Transverse colon (tissue), 4 donors: ENCODE measurements at regions not wholly inside any gene's neighbourhood (a gene's known extent, or its start where the extent isn't known, plus 50 kb on each side); places are given as distances from the start of the nearest gene placed in this dataset.
"Not testable (repeated sequence)": the region's sequence is repeated elsewhere in the genome, so short reads cannot be mapped to it uniquely, and the experiment has no call there.

ENCODE experiments used
- DNase-seq: peaks from one replicate; pipeline ENCODE4 v3.0.0-alpha.2; 2019
- H3K27ac ChIP-seq, 4 donors: fragments of 200-600 bp; sonication (generic); 2 replicates each; pipeline ENCODE4 v1.5.1; 2016 to 2018; ENCODE audit warnings: inconsistent platforms in 4 of 4
- H3K27me3 ChIP-seq: fragments of 200-600 bp; sonication (generic); 2 replicates; pipeline ENCODE4 v1.5.1; 2017; ENCODE audit warnings: inconsistent platforms
- H3K36me3 ChIP-seq, 4 donors: fragments of 200-600 bp; sonication (generic); 2 replicates each; pipeline ENCODE4 v1.5.1; 2017 to 2019; ENCODE audit warnings: inconsistent platforms in 4 of 4
- H3K4me1 ChIP-seq, 4 donors: fragments of 200-600 bp; sonication (generic); 2 replicates each; pipeline ENCODE4 v1.5.1; 2017 to 2020; ENCODE audit warnings: inconsistent platforms in 4 of 4
- H3K4me3 ChIP-seq, 4 donors: fragments of 200-600 bp; sonication (generic); 1 replicate in 1 of 4; 2 replicates in 3 of 4; pipeline versions ENCODE4 v1.5.1 to v1.6.1; 2017 to 2019; ENCODE audit warnings: inconsistent platforms in 4 of 4
- H3K9me3 ChIP-seq, 2 donors: fragments of 200-600 bp; sonication (generic); 2 replicates each; pipeline ENCODE4 v1.5.1; 2017 to 2019; ENCODE audit warnings: inconsistent platforms in 2 of 2
- EP300 ChIP-seq: sonication (generic); formaldehyde crosslinking; IDR thresholded peaks from one replicate; pipeline ENCODE4 v1.6.1; 2017; ENCODE audit warnings: antibody characterized with exemption, low read depth
- POLR2A ChIP-seq: fragments of 450-650 bp; IDR thresholded peaks from one replicate; pipeline ENCODE4 v1.6.1; 2016; ENCODE audit warnings: antibody characterized with exemption, mild to moderate bottlenecking, moderate library complexity
- POLR2AphosphoS5 ChIP-seq, 3 donors: sonication (generic); formaldehyde crosslinking; IDR thresholded peaks; one replicate each; pipeline ENCODE4 v1.6.1; 2016; ENCODE audit warnings: antibody characterized with exemption in 3 of 3
- WGBS, 2 donors: methylation state at CpG; one replicate each; pipeline ENCODE4 v1.1.5; 2018; ENCODE audit warnings: low coverage in 1 of 2; 5-methylcytosine and 5-hydroxymethylcytosine counted together
- in situ Hi-C, 4 donors: fragments of 200-750 bp; cut with MboI; loops; one replicate each; pipeline versions ENCODE4 v1.15.0 to v1.15.1; 2017; ENCODE audit warnings: low sequenced_read_pairs in 3 of 4, low pct_ligation_motif_present in 1 of 4, low pct_unique_long_range_greater_than_20kb in 1 of 4
- intact Hi-C: fragments of 100-400 bp; cut with DNase I; formaldehyde crosslinking; loops from one replicate; pipeline ENCODE4 v1.15.1; 2023; ENCODE audit warnings: low total_unique reads
- TF ChIP-seq, protein P1 (sequence below), 5 experiments: fragments of 200-600 bp in 3 of 5; fragments of 450-650 bp in 2 of 5; sonication (generic) in 3 of 5; IDR thresholded peaks; 1 replicate in 2 of 5; 2 replicates in 3 of 5; pipeline ENCODE4 v1.5.1; 2016 to 2017; ENCODE audit warnings: antibody characterized with exemption in 5 of 5, inconsistent platforms in 3 of 5, mild to moderate bottlenecking in 2 of 5, moderate library complexity in 1 of 5

DNA sequence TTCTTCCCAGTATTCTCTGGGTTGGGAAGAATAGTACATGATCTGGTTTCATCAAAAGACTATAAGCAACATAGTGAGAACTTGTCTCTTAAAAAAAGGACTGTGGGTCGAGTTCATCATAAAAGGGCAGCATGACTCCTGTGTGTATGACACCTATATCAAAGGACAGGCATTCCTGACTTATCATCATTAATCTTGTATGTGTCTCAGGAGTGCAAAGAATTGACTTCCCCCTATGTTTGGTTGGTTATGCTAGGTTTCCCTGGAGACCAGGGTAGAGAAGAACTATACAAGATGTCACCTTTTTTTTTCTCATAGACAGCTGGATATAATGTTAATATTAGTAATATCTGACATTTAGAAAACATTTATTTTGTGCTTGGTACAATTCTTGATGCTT is 173.1 kb upstream of the ANKRD55 start:
- no peaks in the 10 kb centered on the region for H3K36me3 ChIP-seq
- no peaks in the 10 kb centered on the region for H3K9me3 ChIP-seq
- no peak for DNase-seq
- H3K27ac ChIP-seq, result no peak overlapping the region
- no peaks in the 10 kb centered on the region for H3K4me1 ChIP-seq
- intact Hi-C loops (no loop called here), in situ Hi-C loops (no loop called here)
- H3K4me3 ChIP-seq, result no peak overlapping the region
- 82 to 100% methylated on average over 1 of the region's 1 CpG for WGBS, 2 donors
- no peaks in the 10 kb centered on the region for H3K27me3 ChIP-seq
- TF ChIP-seq, protein P1, sequence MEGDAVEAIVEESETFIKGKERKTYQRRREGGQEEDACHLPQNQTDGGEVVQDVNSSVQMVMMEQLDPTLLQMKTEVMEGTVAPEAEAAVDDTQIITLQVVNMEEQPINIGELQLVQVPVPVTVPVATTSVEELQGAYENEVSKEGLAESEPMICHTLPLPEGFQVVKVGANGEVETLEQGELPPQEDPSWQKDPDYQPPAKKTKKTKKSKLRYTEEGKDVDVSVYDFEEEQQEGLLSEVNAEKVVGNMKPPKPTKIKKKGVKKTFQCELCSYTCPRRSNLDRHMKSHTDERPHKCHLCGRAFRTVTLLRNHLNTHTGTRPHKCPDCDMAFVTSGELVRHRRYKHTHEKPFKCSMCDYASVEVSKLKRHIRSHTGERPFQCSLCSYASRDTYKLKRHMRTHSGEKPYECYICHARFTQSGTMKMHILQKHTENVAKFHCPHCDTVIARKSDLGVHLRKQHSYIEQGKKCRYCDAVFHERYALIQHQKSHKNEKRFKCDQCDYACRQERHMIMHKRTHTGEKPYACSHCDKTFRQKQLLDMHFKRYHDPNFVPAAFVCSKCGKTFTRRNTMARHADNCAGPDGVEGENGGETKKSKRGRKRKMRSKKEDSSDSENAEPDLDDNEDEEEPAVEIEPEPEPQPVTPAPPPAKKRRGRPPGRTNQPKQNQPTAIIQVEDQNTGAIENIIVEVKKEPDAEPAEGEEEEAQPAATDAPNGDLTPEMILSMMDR (IDR thresholded peaks at IDR 0.05), result no peak
- TF ChIP-seq POLR2A (no peak), EP300 (no peak), POLR2AphosphoS5 (IDR thresholded peaks at IDR 0.05) (no peak)

- DNase-seq, result no peak
- Histone ChIP-seq H3K27me3 (no peaks in the 10 kb centered on the region), H3K4me3 (no peak overlapping the region), H3K36me3 (no peaks in the 10 kb centered on the region), H3K27ac (no peak overlapping the region), H3K4me1 (no peaks in the 10 kb centered on the region), H3K9me3 (no peaks in the 10 kb centered on the region)
- WGBS, 2 donors, result 53 to 84% methylated on average over 4 of the region's 4 CpGs
- in situ Hi-C loops (no loop called here), intact Hi-C loops (no loop called here)
- TF ChIP-seq POLR2AphosphoS5 (IDR thresholded peaks at IDR 0.05), result no peak
- no peak for TF ChIP-seq POLR2A
- no peak for TF ChIP-seq EP300
- TF ChIP-seq, protein P1 (IDR thresholded peaks at IDR 0.05), result no peak
Measured at GRCh38 chr5:56405116-56405908, 172.2 kb upstream of the ANKRD55 start.

DNA sequence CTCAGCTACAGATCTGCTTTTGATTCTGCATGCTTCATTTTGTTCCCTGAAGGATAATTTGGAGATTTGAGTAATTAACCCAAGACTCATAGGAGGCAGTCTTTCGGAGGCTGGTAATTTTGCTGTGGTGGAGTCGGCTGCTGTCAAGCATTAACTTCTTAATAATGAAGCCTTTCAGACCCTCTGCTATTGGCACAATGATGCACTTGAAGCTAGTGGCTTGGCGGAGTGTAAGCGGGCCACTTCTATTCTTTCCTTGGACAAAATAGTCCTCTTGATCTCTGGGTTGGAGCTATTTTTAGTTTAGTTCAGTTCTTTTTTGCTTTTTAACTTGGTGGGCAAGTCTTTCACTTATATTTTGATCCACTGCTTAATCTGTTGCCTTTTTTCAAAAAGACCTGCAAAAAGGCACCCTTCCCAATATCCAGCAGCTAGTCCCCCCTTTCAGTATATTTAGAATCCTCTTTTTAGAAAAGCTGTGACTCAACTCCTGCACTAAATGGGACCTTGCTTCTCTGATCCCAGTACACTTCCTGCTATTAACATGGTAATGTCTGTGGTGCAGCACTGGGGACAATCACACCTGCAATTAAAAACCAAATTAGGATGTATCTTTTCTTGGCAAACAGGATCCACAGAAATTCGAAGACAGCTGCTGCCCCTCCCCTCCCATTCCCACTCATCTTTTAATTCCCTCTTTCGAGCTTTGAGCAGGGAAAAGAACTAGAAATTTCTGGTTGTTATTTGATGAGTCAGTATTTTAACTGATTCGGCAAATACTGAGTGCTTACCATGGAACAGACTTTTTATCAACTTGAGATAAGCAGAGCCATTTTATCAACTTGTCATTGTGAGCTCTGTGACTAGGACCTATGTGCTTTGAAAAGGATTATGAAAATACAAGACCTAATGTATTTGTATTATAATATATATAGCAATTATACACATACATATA is 169.4 kb upstream of the ANKRD55 start:
- Histone ChIP-seq H3K4me3 (no peak overlapping the region), H3K27me3 (no peaks in the 10 kb centered on the region), H3K36me3 (no peaks in the 10 kb centered on the region), H3K4me1 (no peaks in the 10 kb centered on the region), H3K9me3 (no peaks in the 10 kb centered on the region), H3K27ac (no peak overlapping the region)
- intact Hi-C loops, result no loop called here
- WGBS, 2 donors, result 69 to 76% methylated on average over 7 of the region's 7 CpGs
- no peak for DNase-seq
- TF ChIP-seq POLR2A, result no peak
- no peak for TF ChIP-seq EP300
- no peak for TF ChIP-seq POLR2AphosphoS5 (IDR thresholded peaks at IDR 0.05)
- TF ChIP-seq, protein P1 (IDR thresholded peaks at IDR 0.05), result no peak
- in situ Hi-C loops, result no loop called here

GRCh38 chr5:56397796-56398195 is 164.7 kb upstream of the ANKRD55 start:
- WGBS, 2 donors, result 99% methylated on average over 21 of the region's 24 CpGs; no CpG with 5 or more reads in 1 of the 2 donors
- H3K27ac ChIP-seq, H3K36me3 ChIP-seq, in situ Hi-C loops, intact Hi-C loops, H3K4me3 ChIP-seq, H3K27me3 ChIP-seq, H3K9me3 ChIP-seq, DNase-seq, H3K4me1 ChIP-seq: not testable (repeated sequence)
